ENCODE measurements at regions not wholly inside any gene's neighbourhood (a gene's known extent, or its start where the extent isn't known, plus 50 kb on each side); places are given as distances from the start of the nearest gene placed in this dataset.

- TF ChIP-seq CTCF (IDR thresholded peaks at IDR 0.05) (no peak), POLR2A (IDR thresholded peaks at IDR 0.05) (no peak)
Observed at GRCh38 chr20:52569201-52569600, 377.6 kb upstream of the ZFP64 start.

Measured in Peyer's patch (tissue), 4 donors.